ENCODE measurements at regions not wholly inside any gene's neighbourhood (a gene's known extent, or its start where the extent isn't known, plus 50 kb on each side); places are given as distances from the start of the nearest gene placed in this dataset.

DNA sequence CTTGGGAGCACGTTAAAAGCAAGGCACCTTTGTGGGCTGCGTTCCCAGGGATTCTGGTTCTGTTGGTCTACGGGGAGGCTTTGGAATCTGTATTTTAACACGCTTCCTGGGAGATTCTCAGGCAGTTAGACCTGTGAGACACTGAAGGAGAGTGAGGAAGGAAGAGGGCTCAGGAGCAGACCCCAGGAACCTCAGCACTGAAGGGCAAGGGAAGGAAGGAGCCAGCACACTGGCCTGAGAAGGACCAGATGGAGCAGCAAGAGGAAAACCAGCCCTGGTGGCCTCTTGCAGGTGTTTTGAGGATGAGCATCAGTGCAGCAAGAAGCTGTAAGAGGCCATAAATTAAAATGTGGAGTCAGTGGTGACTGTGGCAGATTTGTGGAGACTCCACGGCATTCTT lies 146.7 kb downstream of the RPLP1 start:
- no peak for TF ChIP-seq EZH2phosphoT487 (IDR thresholded peaks at IDR 0.05; ENCODE audit: borderline replicate concordance, low read length)
- TF ChIP-seq, protein P1, sequence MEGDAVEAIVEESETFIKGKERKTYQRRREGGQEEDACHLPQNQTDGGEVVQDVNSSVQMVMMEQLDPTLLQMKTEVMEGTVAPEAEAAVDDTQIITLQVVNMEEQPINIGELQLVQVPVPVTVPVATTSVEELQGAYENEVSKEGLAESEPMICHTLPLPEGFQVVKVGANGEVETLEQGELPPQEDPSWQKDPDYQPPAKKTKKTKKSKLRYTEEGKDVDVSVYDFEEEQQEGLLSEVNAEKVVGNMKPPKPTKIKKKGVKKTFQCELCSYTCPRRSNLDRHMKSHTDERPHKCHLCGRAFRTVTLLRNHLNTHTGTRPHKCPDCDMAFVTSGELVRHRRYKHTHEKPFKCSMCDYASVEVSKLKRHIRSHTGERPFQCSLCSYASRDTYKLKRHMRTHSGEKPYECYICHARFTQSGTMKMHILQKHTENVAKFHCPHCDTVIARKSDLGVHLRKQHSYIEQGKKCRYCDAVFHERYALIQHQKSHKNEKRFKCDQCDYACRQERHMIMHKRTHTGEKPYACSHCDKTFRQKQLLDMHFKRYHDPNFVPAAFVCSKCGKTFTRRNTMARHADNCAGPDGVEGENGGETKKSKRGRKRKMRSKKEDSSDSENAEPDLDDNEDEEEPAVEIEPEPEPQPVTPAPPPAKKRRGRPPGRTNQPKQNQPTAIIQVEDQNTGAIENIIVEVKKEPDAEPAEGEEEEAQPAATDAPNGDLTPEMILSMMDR (IDR thresholded peaks at IDR 0.05; ENCODE audit: low read depth, low read length, poor library complexity, severe bottlenecking): no peak
- Histone ChIP-seq H3K36me3 (ENCODE audit: control insufficient read depth, low read length) (no peaks in the 10 kb centered on the region), H3K79me2 (ENCODE audit: control insufficient read depth, low read length) (no peaks in the 10 kb centered on the region), H3K27ac (ENCODE audit: low read depth, low read length) (no peak overlapping the region), H3K4me2 (ENCODE audit: low read length) (no peak overlapping the region), H3K4me1 (ENCODE audit: control insufficient read depth, low read length) (no peaks in the 10 kb centered on the region), H3K9me2 (replicated peaks; ENCODE audit: control insufficient read depth, low read length) (no peaks in the 10 kb centered on the region), H3K4me3 (ENCODE audit: low read length) (no peak overlapping the region), H3K27me3 (ENCODE audit: control insufficient read depth, low read length) (peaks cover 30% of the 10 kb centered on the region), H4K20me1 (ENCODE audit: control insufficient read depth, insufficient read depth, low read depth, low read length) (no peaks in the 10 kb centered on the region), H3F3A (ENCODE audit: control insufficient read depth, insufficient read depth) (no peaks in the 10 kb centered on the region), H3K9me3 (ENCODE audit: control insufficient read depth, insufficient read depth, low read length) (no peaks in the 10 kb centered on the region)

DNA sequence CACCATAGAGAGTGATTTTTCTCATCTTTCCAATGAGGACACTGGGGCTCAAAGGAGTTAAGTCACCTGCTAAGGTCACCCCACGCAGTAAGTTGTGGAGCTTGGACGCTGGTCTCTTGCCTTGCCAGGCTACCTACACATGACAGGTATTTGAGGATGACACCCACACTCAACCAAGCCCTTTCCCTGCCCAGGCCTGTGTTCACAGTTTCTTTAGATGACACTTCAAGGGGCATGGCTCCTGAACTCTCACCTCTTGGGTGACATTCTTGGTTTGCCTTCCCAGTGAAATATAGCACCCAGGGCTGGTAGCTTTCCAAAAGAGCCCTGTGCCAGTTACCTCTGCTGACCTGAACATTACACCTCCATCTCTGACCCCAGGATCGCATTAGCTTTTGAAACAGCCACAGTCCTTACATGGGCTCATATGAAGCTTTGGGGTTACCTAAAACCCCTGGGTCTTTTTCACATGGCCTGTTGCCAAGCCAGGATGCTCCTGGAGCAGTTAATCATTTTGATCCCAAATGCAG lies 148.0 kb downstream of the RPLP1 start:
- Histone ChIP-seq H3K9me2 (replicated peaks; ENCODE audit: control insufficient read depth, low read length) (no peaks in the 10 kb centered on the region), H3K4me3 (ENCODE audit: low read length) (no peak overlapping the region), H3K9me3 (ENCODE audit: control insufficient read depth, insufficient read depth, low read length) (no peaks in the 10 kb centered on the region), H3K27ac (ENCODE audit: low read depth, low read length) (no peak overlapping the region), H3F3A (ENCODE audit: control insufficient read depth, insufficient read depth) (no peaks in the 10 kb centered on the region), H3K36me3 (ENCODE audit: control insufficient read depth, low read length) (no peaks in the 10 kb centered on the region), H3K79me2 (ENCODE audit: control insufficient read depth, low read length) (no peaks in the 10 kb centered on the region), H3K4me2 (ENCODE audit: low read length) (no peak overlapping the region), H4K20me1 (ENCODE audit: control insufficient read depth, insufficient read depth, low read depth, low read length) (no peaks in the 10 kb centered on the region), H3K4me1 (ENCODE audit: control insufficient read depth, low read length) (no peaks in the 10 kb centered on the region), H3K27me3 (ENCODE audit: control insufficient read depth, low read length) (peaks cover 26% of the 10 kb centered on the region)
- no peak for TF ChIP-seq EZH2phosphoT487 (IDR thresholded peaks at IDR 0.05; ENCODE audit: borderline replicate concordance, low read length)
- TF ChIP-seq, protein P1 (IDR thresholded peaks at IDR 0.05; ENCODE audit: low read depth, low read length, poor library complexity, severe bottlenecking): no peak

DNA sequence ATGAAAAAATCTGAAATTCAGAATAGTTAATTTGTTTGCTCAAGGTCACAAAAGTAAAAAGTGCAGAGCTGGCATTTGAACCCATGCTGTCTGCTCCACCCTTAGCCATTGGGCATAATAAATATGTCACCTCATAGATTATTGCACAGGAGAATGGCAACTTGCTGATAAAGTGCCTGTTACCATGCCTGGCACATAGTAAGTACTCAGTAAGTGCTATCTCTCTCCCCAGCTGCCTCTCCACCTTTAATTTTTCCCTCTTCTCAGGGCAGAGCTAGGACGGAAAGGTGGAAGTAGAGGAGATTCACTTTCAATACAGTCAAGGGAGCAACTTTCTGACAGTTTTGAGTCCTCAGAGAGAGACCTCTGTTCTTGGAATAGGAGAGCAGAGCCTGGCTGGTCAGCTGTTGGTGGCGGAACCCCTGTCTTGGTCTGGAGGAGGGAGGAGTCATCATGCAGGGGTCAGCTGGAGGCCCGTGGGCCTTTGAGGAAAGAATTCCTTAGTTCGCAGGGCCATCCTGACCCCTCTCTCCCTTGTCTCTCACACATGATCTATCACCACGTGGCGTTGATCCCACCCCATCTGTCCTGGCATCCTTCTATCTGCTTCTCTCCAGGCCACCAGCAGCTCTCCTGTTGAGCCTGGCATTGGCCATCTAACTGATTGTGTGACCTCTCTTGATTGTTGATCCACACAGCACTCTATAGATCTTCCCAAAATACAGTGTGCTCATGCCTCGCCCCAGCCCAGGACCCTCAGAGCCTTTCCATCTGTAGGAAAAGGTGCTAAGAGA lies 149.3 kb downstream of the RPLP1 start:
- TF ChIP-seq EZH2phosphoT487 (IDR thresholded peaks at IDR 0.05; ENCODE audit: borderline replicate concordance, low read length): no peak
- TF ChIP-seq, protein P1 (IDR thresholded peaks at IDR 0.05; ENCODE audit: low read depth, low read length, poor library complexity, severe bottlenecking): no peak
- Histone ChIP-seq H4K20me1 (ENCODE audit: control insufficient read depth, insufficient read depth, low read depth, low read length) (no peaks in the 10 kb centered on the region), H3K27ac (ENCODE audit: low read depth, low read length) (no peak overlapping the region), H3K9me2 (replicated peaks; ENCODE audit: control insufficient read depth, low read length) (no peaks in the 10 kb centered on the region), H3K4me2 (ENCODE audit: low read length) (no peak overlapping the region), H3F3A (ENCODE audit: control insufficient read depth, insufficient read depth) (no peaks in the 10 kb centered on the region), H3K9me3 (ENCODE audit: control insufficient read depth, insufficient read depth, low read length) (no peaks in the 10 kb centered on the region), H3K27me3 (ENCODE audit: control insufficient read depth, low read length) (peaks cover 28% of the 10 kb centered on the region; the same call in 1 of the 2 replicates), H3K36me3 (ENCODE audit: control insufficient read depth, low read length) (no peaks in the 10 kb centered on the region), H3K4me3 (ENCODE audit: low read length) (no peak overlapping the region), H3K4me1 (ENCODE audit: control insufficient read depth, low read length) (no peaks in the 10 kb centered on the region), H3K79me2 (ENCODE audit: control insufficient read depth, low read length) (no peaks in the 10 kb centered on the region)

All from DOHH2 (cell line).